GM18909 (cell line): ENCODE measurements at regions not wholly inside any gene's neighbourhood (a gene's known extent, or its start where the extent isn't known, plus 50 kb on each side); places are given as distances from the start of the nearest gene placed in this dataset.

Experiments
- ATAC-seq: cut with Tn5 transposase; IDR thresholded peaks from one replicate; pipeline ENCODE4 v1.9.1; 2021; ENCODE audit warnings: mild to moderate bottlenecking; ENCODE audit not compliant: unreplicated experiment, poor library complexity

DNA sequence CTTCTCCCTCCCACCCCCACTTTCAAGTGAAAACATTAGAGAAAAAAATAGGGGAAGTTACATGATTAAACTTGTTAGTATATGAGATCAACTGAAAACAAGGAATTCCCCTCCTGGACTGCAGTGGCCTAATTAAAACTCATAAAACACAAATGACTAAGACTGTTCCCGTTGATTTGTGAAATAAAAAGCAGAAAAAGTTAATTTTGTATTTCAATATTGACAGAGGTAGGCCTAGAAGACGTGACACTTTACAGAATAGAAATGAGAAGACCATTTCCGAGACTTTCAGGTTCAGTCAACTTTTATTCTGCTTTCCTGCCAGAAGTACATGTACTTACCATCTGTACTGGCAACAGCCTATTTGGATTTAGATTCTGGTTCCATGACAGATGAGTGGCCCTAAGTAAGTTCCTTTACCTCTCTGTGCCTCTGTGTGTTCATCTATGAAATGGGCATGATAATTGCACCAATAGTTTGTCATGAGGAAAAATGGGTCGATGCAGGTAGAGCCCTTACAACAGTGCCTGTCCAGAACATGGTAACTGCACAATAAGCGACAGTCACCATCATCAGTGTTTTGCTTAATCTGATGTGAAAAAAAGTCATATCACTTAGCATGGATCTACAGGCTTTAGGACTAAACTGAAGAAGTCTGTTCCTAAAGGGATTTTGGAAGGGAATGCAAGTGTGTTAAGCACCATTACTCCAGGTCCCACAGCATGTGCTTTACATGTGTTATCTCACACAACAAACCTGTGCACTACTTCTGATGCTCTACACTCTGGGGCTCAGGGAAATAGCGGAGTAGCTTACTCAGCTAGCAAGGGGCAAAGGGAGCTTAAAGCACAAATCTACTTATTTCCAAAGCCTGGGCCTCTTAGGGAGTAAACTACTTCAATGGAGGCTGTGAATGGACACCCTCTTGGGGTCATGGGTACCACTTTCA, 562.3 kb upstream of the DIPK2B start:
- ATAC-seq: no peak

DNA sequence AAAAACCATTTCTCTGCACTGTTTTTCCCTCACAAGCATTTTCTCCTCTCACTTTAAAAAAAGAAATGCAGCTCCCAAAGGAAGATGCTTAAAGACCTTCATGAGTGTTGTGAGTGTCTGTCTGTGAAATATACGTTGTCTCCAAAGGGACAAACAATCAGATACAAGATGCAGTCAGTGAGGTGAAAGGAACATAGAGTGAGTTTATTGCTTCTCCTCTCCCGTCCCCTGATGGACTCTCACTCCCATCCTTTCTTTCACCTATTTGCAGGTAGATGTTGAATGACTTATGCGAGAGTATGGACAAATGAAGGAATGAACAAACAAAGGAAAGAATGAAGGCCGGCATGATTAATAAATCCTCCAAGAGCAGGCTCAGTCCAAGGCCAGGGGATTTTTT, 561.2 kb upstream of the DIPK2B start:
- ATAC-seq: no peak

DNA sequence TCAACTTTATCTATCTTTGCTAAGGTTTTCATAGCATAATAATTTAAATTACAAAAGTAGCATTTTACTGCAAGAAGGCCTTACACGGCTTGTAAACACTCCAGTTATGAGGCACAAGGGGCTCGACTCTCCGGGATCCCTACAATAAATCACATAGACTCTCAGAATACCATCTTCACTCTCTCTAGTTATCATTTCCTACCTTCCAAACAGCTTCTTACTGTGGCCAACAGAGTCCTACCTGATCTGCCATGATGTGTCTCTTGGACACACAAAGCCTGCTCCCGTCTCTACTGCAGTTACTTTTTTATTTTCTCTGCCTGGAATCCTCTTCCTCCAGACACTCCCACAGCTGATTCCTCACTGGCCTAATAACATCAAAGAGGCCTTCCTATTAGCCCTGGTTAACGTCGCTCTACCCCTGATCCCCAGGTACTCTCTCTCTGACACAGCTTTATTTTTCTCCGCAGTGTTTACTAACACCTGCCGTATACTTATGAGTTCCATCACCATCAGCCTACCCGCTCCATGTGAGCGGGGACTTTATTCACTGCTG, 559.6 kb upstream of the DIPK2B start:
- no peak for ATAC-seq

- ATAC-seq: peak; percentile 75
Observed at GRCh38 chrX:45758738-45759397, 558.2 kb upstream of the DIPK2B start.

GRCh38 chrX:45758319-45758718, 557.6 kb upstream of the DIPK2B start:
- peak; percentile 38 for ATAC-seq

DNA sequence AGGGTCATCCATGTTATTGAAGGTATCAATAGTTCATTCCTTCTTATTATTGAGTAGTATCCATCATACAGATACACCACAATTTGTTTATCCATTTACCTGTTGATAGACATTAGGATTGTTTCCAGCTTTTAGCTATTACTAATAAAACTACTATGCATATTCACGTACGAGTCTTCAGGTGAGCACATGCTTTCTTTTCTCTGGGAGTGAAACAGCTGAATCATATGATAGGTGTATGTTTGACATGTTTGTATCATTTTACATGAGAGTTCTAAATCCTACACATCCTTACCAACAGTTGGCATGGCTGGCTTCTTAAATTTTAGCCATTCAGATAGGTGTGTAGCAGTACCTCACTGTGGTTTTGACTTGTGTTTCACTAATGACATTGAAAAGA, 556.6 kb upstream of the DIPK2B start:
- no peak for ATAC-seq

GRCh38 chrX:45756557-45756956, 555.9 kb upstream of the DIPK2B start:
- no peak for ATAC-seq

- no peak for ATAC-seq
Observed at GRCh38 chrX:45755703-45756102, 555.0 kb upstream of the DIPK2B start.

DNA sequence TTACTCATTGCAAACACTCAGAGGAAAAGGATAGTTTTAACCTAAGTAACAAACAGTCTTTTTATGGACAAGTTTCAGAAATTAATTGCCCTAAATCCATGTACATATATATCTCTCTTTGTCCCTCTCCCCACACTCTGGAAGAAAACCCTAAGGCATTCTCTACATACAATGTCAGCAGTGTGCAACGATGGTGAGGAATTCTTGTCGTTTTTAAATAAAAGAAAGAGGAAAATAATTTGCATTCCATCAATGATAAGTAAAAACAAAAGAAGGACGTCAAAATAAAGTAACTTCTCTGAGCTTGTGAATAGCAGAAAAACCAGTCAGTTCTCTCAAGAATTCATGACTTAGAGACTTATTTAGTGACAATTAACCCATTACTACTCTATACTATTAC, 550.5 kb upstream of the DIPK2B start:
- no peak for ATAC-seq

DNA sequence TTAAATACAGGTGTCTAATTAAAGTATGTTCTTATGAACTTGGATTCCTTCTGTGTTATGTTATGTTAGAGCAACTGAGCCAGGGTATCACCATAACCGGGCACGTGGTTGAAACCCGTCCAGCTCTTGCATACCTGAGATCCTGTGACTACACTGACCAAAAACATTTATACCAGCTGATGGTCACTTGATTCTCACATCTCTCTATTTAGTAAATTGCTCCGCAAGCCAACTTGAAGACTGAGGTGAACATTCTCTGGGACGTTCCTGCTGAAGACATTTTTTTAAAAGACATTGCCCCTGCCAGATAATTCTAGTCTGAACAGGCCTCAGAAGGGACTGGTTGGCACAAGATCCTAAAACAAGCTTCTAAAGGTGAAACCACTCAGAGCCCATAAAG, 550.0 kb upstream of the DIPK2B start:
- no peak for ATAC-seq

DNA sequence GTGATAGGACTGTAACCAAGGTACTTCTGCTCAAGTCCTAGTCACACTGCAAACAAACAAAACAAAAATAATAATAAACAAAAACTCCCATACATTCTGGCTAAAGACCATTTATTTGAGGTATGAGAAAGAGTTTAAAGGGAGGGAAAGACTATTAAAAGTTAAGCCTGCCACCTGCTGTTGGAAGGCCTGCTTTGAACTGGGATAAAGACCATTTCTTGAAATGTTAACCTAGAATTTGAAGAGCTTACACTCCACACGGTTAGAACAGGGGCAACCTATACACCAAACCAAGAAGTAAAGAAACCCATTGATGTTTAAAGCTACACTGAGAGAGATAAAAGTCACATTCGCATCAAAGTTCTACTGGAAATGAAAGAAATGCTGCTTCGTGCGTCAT, 548.7 kb upstream of the DIPK2B start:
- no peak for ATAC-seq

DNA sequence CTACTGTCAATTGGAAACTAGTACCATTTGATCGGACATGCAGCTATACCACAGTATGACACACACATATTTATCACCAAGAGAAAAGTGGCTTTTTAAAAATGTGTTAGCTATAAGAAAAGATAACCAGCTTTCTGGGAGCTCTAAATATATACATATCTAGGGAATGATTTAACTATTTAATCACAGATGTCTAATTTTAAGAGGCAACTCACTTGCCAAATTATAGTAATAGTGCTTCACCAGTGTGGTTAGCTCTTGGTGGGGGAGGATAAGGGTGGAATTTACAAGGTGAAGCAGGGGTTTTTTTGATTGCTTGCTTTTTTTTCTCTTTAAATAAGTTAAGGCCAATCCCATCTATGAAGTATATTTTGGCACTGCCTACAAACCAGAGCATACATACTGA, 547.7 kb upstream of the DIPK2B start:
- ATAC-seq: no peak

GRCh38 chrX:45747905-45748304, 547.2 kb upstream of the DIPK2B start:
- ATAC-seq: no peak

DNA sequence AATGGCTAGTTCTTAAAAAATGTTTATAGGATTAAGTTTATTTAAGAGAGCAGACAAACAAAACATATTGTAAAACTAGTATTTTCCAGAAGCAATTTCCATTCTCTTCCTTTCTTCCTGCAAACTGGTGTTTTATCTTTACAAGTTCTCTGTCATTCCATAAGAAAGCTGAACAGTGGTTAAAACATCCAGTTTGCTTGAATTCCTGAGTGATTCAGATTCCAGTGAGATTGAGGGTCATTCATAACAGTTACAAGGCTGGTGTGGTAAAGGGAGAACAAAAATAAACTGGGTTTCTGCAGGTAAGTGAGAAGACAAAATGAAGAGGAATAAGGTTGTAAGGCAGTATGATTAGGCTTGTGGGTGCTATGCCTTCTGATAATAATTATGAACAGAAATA, 544.8 kb upstream of the DIPK2B start:
- no peak for ATAC-seq

GRCh38 chrX:45743906-45744625, 543.4 kb upstream of the DIPK2B start:
- ATAC-seq: no peak

GRCh38 chrX:45743081-45743533, 542.4 kb upstream of the DIPK2B start:
- no peak for ATAC-seq

GRCh38 chrX:45740291-45740690, 539.6 kb upstream of the DIPK2B start:
- ATAC-seq: no peak

DNA sequence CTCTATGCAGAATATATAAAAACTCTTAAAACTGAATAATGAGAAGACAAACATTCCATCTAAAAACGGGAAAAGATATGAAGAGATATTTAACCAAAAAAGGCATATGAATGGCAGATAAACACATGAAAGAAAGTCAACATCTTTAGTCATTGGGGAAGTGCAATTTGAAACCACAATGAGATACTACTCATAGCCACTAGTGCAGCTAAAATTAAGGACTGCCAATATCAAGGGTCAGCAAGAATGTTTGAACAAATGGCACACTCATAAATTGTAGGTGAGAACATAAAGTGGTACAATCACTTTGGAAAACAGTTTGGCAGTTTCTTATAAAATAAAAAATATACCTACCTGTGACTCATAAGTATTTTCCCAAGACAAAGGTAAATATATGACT, 534.9 kb upstream of the DIPK2B start:
- no peak for ATAC-seq

DNA sequence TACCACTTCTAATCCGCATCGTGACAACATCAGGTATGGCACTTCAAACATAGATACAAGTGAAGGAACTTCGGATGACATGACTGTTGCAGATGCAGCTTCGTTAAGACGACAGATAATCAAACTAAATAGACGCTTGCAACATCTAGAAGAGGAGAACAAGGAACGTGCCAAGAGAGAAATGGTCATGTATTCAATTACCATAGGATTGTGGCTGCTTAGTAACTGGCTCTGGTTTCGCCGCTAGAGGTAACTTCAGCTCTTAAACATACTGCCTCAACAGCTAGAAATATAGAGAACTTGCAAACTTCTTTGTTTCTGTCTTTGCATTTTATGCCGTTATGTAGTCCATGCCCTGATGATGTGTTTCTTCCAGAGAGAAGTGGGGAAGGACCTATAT, 530.8 kb upstream of the DIPK2B start:
- ATAC-seq: no peak

GRCh38 chrX:45727761-45728160, 527.1 kb upstream of the DIPK2B start:
- ATAC-seq: no peak

DNA sequence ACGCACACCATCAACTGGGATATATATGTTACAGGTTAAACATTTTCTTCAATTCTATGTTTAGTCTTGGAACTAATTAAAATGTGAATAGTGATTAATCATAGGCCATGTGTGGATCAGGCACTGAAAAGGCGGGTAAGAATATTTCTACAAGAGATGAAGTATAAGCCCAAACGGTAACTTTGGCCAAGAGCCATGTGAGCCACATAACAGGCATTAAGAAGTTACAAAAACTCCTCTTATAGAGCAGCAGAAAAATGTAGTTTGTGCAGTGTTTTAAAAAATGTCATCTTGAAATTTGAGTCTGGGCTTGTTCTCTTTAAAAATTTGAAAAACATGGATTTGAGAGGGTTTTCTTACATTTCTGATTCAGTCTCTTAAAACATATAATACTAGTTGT, 521.8 kb upstream of the DIPK2B start:
- ATAC-seq: no peak
